Stimulated activated CD4-positive, alpha-beta T cell treated with anti-CD3 and anti-CD28 coated beads, Interleukin-2, amount 100 ng/mL, for 24 hours (primary cell): ENCODE measurements at regions not wholly inside any gene's neighbourhood (a gene's known extent, or its start where the extent isn't known, plus 50 kb on each side); places are given as distances from the start of the nearest gene placed in this dataset.
"Not testable (repeated sequence)": the region's sequence is repeated elsewhere in the genome, so short reads cannot be mapped to it uniquely, and the experiment has no call there.

Source experiments
- DNase-seq, 2 donors: peaks; one replicate each; pipeline ENCODE4 v3.0.0-alpha.2; 2020

DNA sequence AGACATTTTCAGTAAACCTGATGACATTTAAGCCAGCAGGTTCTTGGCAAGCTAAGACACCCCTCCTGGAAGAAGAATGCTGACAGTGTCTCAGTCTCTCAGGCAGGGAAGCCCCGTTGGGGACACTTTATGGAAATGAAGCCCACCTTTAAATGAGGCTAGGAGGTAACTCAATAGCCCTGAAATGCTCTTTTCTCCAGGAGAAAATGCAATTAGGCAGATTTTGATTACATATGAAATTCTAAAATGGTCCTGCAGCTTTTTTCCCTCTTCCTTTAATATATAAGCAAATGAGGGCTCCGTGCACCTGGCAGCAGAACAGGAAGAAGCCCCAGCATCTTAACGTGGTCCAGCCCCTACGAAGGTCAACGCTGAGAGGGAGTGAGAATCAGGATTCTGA lies 65.8 kb upstream of the CHST15 start:
- no peak for DNase-seq

DNA sequence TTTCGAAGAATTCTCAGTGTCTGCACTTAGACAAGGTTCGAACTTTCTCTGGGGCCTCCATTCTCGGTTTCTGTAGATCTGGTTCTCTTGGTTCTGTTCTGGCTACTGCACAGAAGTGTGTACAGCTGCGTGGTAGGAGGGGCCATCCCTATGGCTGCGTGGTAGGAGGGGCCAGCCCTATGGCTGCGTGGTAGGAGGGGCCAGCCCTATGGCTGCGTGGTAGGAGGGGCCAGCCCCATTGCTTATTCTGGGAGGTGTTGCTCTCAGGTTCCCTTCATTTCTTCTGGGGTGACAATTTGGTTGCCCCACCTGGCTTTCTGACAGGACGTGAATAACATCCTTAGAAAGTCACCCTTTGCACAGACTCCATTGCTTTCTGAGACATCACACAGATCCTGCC lies 65.2 kb upstream of the CHST15 start:
- DNase-seq: no peak

DNA sequence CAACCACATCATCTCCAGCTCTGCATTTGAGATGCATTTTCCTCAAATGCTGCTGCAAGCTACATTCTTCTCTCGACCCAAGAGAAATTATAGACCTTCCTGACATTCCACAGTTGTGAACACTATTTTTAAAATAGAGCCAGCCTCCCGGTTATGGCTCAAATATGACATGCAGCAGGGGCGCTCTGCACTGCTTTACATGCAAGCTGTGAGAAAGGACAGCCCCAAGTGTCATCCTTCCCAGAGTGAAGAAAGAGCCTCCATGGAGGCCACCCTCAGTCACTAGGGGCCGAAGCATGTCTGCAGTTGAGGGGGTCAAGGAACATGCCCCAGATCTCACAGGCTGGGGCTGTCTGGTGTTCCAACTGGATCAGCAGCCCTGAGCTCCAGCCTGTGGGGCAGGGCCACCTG lies 63.9 kb upstream of the CHST15 start:
- DNase-seq: no peak

DNA sequence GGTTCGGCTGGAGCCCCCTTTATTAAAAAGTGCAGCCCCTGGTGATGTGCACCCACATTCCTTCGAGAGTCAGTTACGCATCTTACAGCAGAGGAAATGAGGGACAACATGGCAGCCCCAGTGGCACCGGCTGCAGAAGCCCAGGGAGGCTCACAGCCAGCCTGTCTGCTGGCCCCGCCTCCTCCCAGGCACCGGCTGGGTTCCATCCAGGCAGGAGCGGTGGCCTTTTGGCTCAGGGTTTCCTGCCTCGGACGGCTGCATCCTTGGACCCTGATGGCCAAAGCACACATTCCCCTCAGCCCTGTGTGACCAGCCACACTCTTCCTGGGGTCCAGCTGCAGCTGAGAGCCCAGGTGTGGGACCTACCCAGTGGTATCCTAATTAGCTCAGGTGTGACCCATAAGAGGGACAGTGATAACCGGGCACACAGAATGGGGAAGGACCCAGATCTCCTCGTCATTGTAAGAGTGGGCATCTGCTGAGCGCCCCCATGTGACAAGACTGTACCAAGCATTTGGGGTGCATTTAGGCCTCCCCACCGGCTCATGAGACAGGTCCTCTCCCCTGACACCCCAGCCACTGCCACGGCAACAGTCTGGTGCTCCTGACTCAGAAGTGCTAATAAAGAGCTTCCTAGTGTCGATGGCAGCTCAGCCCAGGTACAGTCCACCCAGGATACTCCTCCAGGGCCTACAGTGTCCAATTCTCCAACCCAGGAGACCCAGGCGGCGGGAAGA lies 63.3 kb upstream of the CHST15 start:
- DNase-seq: no peak

DNA sequence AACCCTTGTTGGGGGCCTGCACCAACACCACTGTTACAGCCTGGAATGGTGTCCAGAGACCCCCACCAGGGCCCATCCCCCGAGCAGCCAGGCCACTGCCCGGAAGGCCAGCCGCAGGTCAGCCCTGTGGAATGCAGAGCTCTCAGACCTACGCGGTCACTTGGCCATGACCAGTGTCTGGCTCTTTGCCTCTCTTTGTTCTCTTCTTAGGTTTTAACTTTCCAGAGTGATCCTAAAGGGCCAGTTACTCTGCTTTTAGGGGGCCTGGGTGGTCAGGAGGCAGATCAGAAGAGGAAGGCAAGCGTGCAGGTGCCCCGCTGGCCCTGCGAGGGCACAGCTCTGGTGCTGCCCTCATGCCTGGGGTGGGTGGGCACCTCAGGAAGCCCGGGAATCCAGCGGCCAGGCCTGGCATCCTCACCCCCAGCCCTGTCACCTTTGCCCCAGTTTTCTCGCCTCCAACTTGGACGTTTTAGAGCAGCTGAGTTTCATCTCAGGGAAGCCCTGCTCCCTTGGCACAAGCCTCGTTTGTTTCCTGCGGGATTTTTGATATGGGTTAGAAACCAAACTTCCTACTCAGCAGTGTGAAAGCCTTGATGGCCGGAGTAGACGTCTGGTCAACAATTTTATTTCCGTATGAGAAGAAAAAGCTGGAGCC lies 62.5 kb upstream of the CHST15 start:
- DNase-seq: no peak

DNA sequence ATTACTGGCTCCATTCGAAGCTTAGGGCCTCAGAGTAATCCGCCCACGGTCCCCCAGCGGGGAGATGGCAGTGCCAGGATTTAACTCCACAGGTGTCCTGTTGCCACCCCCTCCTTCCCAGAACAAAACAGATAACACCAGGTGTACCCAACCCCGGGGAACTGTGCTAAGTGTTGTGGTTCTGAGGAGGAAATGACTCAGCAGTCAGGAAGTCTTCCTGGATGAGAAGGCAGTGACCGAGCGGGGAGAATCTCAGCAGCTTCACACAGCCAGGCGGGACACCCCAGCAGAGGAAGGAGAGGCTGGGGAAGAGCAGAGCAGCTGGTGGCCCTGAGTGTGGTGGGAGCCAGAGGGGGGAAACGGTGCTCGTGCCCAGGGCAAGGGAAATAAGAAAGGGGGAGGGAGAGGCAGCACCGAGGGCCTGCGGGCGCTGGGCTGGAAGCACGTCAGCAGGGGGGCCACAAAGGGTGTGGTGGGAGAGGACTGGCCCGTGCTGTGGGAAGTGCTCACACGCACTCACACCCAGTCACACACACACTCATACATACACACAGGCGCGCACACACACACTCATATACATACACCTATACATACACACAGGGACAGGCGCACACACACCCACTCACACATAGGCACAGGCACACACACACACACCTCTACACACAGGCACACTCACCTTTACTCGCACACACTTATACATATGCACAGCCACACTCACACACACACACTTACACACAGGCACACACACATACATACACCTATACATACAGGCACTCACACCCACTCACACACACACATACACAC lies 59.8 kb upstream of the CHST15 start:
- DNase-seq: peak; percentile 27 to 46

DNA sequence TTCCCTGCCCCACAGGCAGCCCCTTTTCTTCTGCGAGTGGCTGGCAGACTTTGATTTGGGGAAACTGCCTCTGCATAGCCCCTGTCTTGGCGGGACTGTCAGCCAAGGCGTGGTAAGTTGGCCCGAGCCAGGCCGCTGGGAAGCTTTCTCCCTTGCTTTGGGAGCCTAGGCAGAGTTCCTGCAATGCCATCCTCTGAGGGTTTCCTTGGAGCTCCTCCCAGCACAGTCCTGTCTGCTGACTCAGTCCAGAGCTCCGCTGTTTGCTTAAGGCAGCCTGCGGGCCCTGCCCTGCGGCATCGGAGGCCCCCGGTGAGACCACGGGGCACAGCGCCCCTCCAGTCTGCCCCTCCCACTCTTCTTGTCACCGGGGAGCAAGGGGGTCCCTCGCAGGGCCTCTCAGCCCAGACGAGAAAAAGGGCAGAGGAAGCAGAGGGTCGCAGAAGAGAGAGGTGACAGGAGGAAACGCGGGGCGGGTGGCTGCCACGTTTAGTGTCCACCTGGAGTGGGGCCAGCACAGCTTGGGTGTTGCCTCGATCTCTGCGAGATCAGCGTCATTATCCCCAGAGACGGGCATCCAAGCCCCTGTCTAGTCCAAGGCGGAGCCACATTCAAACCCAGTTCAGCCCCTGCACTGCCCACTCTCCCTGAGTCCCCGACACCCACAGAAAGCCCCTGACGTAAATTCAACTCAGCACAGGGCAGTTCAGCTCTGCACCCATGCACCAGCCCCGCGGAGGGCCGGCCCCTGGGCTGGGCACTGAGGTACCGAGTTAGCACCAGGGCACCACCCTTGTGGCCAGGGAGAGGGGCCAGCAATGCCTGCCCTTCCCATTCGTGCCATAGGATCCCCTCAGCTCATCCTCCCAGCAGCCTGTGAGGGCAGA lies 59.0 kb upstream of the CHST15 start:
- no peak for DNase-seq

DNA sequence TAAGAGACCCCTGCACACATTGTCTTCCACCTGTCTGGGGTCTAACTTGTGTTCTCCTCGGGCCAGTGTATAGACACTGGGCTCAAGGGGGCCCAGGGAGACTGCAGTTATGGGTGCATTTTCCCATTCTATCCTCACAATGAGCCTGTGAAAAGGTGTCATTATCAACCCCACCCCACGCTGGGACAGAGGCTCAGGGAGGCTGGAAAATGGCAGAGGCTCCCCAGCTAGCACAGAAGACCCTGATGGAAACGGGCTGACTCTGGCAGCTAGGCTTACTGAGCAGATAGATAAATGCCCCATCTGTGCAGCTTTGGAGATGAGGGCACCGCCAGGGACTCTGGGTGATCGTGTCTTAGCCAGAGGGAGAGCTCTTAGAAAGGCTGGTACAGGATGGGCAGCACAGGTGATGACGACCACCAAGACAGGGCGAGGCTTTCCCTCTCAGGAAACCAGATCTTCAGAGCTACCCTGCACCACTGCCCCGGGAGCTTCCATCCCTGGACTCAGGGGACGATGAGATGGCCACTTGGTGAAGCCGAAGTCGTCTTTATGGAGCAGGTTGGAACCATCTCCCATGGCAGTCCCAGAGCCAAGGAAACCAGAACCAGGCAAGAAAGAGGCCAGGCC lies 58.2 kb upstream of the CHST15 start:
- no peak for DNase-seq

DNA sequence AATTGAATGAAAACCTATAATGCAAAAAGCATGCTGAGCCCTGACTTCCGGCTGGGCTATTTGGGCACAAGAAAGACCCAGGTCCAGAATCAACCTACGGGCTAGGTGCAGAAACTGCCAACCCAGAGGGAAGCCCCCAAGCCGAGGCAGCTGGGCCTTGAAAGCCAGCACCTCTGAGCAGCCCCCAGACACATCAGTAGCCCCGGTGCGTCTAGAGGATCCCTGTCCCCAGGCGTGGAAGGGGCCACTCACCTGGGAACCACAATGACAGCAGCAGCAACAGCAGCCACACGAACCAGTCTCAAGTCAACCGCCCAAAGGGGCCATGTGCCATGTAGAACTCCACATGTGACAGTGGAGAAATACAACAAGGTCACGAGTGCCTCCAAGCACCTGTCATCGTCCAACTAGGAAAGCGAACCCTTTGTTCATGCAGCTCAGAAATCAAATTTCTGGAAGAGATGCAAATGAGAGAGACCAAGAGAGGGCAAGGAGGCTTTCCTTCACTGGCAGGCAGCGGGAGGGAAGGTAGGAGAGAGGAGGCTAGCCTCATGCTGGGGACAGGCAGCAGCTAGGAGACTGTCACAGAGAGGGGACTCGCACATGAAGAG lies 57.5 kb upstream of the CHST15 start:
- DNase-seq: no peak

DNA sequence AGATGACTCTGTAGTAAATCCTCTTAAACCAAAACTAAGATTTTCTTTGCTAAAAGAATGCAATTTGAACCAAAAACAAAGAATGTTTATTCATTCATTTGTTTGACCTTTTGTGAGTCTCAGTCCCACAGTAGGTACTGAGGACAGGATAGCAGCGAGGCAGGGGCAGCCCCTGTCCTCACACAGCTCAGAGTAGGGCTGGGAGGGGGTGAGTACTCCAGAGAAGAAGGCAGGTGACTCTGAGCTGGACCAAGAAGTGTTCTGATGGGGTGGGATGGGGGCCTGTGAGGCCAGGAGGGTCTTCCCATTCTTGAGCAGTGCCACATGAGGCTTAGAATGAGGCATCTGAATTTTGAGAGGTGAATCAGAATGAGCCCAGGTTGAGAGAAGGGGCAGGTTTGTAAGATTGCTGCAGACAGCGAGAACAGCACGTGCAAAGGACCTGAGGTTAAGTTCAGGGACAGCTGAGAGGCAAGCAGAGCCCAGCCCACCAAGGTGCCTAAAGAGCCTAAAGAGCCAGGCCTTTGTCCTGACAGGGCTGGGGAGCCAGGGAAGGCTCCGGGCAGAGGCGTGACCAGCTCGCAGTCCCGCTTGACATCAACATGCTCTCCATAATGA lies 56.9 kb upstream of the CHST15 start:
- no peak for DNase-seq

DNA sequence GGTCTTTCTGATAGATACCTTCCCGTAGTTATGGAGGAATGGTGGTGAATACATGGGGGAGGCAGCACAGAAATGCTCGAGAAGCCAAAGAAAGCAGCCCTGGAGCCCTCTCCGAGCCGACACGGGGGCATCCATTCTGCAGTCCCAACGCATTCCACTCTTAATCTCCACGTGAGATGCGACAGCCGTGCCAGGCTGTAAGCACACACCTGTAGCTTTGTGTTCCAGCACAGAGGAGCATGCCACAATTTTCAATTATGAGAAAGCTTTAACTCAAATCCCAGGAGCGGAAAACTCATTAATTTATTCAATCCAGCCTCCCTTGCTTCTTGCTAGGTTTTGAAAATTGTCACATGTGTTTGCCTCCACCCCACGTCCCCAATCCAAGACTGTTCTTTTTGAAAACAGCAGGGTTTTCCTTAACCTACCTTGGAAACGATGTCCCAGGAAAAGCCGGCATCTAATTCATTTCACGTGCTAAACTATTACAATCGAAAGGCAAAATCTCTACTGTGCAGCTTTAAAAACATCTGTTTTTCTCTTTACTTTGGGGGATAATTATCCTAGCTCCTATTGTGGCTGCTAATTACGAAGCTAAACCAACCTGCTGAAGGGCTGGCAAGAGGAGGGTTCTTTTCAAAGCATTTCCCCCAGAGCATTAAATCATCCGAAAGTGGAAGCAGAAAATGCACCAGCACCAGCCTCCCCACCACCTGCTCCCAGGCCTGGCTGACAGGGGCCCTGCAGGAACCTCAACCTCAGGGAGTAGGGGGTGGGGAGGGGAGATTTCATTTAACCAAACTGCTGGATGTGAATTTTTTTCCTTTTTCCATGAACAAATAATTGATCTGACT lies 56.0 kb upstream of the CHST15 start:
- DNase-seq: no peak

DNA sequence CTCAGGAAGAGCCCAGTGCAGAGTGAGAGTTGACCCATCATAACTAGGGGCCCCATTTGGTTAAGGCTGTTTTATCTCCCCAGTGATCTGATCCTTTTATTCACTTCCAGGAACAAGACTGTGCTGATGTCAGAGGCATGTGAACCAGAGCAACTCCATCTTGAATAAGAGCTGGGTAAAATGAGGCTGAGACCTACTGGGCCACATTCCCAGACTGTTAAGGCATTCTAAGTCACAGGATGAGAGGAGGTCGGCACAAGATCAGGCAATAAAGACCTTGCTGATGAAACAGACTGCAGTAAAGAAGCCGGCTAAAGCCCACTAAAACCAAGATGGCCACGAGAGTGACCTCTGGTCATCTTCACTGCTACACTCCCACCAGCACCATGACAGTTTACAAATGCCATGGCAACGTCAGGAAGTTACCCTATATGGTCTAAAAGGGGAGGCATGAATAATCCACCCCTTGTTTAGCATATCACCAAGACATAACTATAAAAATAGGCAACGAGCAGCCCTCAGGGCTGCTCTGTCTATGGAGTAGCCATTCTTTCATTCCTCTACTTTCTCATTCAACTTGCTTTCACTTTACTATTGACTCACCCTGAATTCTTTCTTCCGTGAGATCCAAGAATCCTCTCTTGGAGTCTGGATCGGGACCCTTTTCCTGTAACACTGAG lies 55.3 kb upstream of the CHST15 start:
- not testable (repeated sequence) for DNase-seq

DNA sequence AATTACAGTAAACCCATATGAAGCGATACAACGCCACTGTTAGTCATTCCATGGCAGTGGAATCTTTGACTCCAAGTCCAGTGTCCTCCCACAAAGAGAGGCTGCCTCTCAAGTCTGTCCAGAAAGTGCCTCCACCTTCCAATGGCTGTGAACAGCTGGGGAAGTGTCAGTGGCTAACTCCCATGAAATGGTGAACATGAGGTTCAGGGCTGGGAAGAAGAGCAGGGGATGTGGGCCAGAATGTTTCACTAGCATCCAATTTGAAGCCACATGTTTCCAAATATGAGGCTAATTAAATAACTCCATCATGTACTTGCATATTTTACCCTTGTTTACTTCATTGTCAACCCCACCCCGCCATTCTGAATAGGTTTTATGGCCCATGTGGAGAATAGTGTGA lies 53.1 kb upstream of the CHST15 start:
- no peak for DNase-seq

DNA sequence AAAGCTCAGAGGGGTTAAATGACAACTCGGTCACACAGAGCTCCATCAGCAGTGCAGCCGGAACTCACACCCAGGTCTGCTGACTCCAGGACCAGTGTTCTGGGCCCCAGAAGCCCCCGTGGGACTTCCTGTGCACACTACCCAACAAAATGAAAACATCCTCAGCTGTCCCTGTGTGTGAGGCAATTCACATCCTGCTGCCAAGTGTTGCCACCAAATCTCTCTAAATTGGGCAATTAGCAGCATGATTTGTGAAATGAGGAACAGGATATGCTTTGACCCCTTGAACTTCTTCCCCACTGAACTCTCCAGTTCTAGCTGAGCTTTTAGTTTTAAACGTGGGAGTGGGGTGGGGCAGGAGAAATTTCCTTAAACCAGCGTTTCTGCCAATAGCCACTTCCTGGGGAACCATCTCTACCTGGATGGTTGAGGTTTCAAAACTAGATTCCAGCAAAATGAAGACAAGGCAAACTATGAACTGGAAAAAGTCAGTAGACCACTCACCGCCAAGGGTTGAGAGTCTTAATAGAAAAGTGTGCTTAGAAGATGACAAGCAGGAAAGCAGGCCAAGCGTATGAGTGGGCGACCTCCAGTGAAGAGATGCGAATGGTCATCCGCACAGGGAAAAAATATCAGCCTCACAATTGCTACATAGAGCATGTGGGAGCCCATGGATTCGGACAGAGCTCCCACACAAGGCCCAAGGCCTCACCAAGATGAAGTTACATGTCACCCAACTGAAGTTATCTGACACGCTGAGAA lies 51.9 kb upstream of the CHST15 start:
- DNase-seq: no peak

DNA sequence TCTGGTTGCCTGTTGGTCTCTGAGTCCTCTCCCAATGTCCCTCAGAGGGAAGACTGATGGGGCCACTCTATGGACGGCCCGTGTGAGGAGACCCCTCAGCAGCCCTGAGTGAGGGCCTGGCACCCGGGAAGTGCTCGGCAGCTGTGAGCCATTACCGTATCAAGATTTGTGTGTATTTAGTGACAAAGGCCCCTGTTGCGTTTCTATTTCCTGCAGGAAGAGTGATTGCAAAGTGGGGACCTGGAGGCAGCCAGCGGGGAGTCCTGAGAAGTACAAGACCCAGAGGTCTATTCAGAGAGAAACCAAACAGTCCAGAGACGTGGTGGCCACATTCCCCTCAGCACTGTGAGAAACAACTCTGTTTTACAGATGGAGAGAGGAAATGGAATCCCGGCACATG lies 51.1 kb upstream of the CHST15 start:
- no peak for DNase-seq

DNA sequence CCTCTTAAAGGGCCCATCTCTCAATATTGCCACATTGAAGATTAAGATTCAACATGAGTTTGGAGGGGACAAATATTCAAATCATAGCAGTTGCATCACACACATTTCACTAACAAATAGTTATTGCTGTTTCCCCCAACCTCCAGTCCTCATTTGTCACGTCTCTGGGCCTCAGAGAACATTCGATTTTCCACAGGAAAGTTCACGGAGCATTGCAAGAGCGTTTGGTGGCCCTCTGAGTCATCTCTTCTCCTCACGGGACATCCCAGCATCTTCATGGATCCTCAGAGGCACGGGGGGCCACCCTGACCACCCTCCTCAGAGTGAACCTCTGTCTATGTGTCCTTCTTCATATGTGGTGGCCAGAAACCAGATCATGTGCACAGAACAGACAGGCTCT lies 50.3 kb upstream of the CHST15 start:
- DNase-seq: no peak
